Occipital lobe (tissue), 1 donor: ENCODE measurements at regions not wholly inside any gene's neighbourhood (a gene's known extent, or its start where the extent isn't known, plus 50 kb on each side); places are given as distances from the start of the nearest gene placed in this dataset.

Source experiments
- DNase-seq: peaks from one replicate; lab custom pipeline; 2025; lab: John Stamatoyannopoulos, UW

- no peak for DNase-seq
These were observed 52.7 kb upstream of the NEURL1B start for GRCh38 chr5:172588380-172588779.

- DNase-seq = no peak
These were observed 54.0 kb upstream of the NEURL1B start for GRCh38 chr5:172587061-172587405.

GRCh38 chr5:172586125-172587060 is 54.7 kb upstream of the NEURL1B start:
- no peak for DNase-seq

- no peak for DNase-seq
These were observed 55.9 kb upstream of the NEURL1B start for GRCh38 chr5:172585114-172585513.

GRCh38 chr5:172584638-172585037 is 56.4 kb upstream of the NEURL1B start:
- DNase-seq = no peak

- DNase-seq = no peak
These were observed 57.0 kb upstream of the NEURL1B start for GRCh38 chr5:172583931-172584511.

- no peak for DNase-seq
These were observed 58.1 kb upstream of the NEURL1B start for GRCh38 chr5:172582940-172583339.

- no peak for DNase-seq
These were observed 59.7 kb upstream of the NEURL1B start for GRCh38 chr5:172581315-172581714.

- no peak for DNase-seq
These were observed 61.6 kb upstream of the NEURL1B start for GRCh38 chr5:172579403-172579990.

- DNase-seq = no peak
These were observed 63.7 kb upstream of the NEURL1B start for GRCh38 chr5:172577267-172577909.

- DNase-seq = no peak
These were observed 65.1 kb upstream of the NEURL1B start for GRCh38 chr5:172575816-172576545.

GRCh38 chr5:172575416-172575815 is 65.6 kb upstream of the NEURL1B start:
- no peak for DNase-seq

- no peak for DNase-seq
These were observed 66.2 kb upstream of the NEURL1B start for GRCh38 chr5:172574871-172575223.

GRCh38 chr5:172573986-172574870 is 66.8 kb upstream of the NEURL1B start:
- no peak for DNase-seq

- DNase-seq = no peak
These were observed 67.8 kb upstream of the NEURL1B start for GRCh38 chr5:172573120-172573882.

- no peak for DNase-seq
These were observed 68.6 kb upstream of the NEURL1B start for GRCh38 chr5:172572440-172572839.

GRCh38 chr5:172571892-172572291 is 69.2 kb upstream of the NEURL1B start:
- DNase-seq = no peak

GRCh38 chr5:172571413-172571812 is 69.7 kb upstream of the NEURL1B start:
- no peak for DNase-seq

GRCh38 chr5:172570594-172571334 is 70.3 kb upstream of the NEURL1B start:
- no peak for DNase-seq
